HG03520 (cell line): ENCODE measurements at regions not wholly inside any gene's neighbourhood (a gene's known extent, or its start where the extent isn't known, plus 50 kb on each side); places are given as distances from the start of the nearest gene placed in this dataset.

Experiments used
- ATAC-seq: cut with Tn5 transposase; IDR thresholded peaks from one replicate; pipeline ENCODE4 v1.9.1; 2021; ENCODE audit warnings: mild to moderate bottlenecking, moderate library complexity; ENCODE audit not compliant: unreplicated experiment

DNA sequence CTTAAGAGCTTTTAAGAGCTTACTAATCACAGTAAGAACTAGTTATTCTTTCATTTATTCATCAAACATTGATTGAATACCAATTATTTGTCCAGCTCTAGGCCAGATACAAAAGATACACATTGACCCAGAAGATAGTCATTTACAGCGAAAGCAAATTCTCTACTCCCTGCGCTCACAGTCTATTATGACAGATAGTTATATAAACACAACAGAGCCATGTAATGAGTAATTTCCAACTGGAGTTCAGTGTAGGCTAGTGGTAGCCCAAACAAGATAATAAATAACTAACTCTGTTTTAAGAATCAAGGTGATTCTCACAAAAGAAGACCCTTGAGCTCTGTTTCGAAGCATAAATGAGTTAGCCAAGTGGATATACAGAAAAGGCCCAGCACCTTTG lies 397.8 kb upstream of the TLE4 start:
- no peak for ATAC-seq

DNA sequence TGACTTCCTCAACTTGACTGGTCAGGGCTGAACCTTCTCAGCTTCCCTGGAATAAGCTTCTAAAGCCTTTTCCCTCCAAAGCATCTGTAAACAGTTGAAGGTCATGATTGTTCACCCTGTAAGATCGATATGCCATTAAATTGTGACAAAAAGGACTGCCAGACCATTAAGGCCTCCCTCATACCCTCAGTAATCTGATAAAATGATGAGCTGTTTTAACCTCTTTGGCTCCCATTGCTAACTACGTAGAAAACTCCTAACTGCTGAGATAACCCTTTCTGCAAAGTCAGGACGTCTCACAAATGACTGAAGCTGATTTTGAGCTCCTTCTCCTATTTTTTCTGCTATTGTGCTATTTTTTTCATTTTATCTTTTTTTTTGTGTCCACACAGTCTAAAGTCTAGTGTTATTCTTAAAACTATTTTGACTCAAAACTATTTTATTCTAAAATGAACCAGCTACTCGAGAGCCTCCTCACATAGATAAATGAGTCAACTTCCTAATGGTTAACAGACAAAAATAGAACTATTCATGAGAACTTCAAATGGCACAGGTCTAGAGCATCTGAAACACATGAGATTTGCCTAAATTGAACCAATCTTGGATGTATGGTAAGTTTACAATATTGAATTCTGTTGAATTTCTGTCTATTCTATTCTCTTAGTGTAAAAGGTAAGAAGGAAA lies 395.6 kb upstream of the TLE4 start:
- no peak for ATAC-seq

DNA sequence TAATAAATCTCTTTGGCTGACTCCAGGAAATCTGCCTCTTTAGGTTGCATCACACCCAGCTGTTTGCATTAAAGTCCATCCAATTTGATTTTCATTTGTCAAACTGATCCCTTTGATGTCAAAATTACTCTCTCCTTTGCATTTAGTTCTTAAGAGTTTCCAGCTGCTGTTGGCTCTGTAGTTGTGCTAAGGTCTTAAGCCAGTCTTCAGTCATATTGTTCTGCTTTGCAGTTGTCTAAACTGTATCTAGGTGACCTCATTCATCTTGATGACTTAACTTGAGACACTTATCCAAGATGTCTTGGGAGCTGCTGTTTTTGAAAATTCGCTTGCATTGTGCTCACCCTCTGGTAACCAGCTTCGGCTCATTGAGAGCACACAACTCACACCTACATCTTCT lies 386.9 kb upstream of the TLE4 start:
- no peak for ATAC-seq

DNA sequence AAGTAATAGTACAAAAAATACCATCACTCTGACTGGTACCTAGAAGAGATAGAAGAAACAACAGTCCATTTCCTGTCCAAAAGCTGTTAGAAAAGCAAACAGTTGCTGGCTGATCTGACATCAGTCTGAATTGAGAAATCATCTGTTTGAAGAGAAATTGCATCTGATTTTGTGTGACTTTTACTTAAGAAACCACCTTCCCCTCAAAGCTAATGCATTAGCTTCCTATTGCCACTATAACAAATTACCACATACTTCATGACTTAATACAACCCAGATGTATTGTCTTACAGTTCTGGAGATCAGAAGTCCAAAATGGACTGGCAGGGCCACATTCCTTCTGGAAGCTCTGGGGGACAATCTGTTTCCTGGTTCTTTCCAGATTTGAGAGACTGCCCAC lies 385.9 kb upstream of the TLE4 start:
- ATAC-seq, result no peak

DNA sequence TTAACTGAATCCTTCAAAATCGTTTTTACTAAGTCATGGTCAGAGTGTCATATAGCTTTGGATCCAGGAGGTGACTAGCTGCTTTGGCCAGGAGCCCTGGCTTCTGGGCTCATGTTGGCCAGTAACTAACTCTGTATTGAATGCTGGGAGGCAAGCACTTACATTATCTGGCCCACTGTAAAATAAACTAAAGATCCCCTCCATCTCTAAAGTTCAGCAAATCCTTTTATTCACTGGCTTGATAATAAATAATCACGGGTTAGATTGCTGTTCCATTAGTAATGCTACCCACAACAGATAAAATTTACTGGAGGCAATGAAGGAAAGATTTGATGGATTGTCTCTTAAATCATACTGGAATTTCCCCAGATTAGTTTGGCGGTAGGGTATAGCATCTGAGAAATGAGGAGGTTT lies 382.2 kb upstream of the TLE4 start:
- ATAC-seq, result no peak

DNA sequence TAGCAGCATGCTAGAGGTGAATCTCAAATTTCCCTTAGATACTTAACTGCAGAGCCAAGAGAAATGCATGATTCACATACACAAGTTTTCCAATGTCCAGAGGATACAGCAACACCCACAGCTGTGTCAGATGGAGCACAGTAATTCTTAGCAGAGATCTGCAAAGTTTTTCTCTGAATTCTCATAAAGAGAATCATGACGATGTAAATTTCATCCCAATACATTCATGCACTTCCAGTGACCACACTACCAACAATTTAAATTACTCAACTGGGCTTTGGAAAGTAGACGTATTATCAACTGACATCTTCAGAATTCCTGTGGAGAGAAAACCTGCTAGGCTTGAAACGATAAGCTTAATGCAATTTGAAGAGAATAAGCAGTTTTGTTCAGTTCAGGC lies 378.8 kb upstream of the TLE4 start:
- ATAC-seq, result no peak

DNA sequence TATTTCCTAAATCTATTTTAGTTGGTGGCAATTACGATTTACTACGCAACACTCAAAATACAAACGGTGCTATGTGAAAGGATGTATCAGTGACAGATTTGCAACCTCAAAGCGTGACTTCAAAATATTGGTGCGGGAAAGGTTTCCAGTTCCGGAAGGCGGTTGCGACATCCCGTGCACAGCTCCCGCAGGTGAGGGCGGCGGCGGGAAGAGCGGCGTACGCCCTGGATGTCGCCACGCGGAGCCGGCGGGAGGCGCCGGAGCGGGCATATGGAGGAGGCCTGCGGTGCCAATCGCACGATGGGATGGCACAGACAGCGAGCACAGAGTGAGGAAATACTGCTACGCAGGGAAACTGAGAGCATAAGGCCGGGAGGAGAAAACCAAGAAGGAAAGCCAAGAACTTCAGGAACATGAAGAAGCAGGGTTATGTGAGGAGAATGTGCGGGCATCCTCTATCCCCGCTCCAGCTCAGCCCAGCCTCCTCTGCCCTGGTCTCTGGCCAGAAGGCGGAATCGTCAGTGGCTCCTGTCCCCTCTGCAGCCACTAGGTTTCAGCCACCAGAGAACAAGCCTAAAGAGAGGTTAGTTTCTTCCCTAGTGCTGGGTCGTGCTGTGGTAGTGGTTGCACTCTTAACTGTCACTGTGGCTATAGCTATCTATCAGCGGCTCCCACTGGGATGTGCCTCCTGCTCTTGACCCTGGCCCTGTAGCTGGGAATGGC lies 378.1 kb upstream of the TLE4 start:
- no peak for ATAC-seq

DNA sequence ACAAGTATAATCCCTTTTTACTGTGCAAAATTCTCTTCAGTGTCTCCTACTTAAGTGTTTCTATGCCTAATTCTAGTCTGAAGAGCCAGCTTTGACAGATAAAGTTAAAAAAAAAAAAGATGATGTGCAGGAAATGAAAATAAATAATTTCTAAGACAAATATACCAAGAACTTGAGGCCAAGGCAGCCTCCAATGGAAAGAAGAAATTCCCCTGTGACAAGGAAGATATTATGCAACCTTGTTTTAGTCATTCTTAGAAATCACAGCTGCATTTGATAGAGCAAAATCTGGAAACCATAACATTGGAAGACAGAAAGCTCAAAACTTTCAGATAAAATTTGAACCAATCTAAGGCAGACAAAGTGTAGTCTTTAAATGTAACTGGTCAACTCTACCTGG lies 375.9 kb upstream of the TLE4 start:
- ATAC-seq, result no peak

DNA sequence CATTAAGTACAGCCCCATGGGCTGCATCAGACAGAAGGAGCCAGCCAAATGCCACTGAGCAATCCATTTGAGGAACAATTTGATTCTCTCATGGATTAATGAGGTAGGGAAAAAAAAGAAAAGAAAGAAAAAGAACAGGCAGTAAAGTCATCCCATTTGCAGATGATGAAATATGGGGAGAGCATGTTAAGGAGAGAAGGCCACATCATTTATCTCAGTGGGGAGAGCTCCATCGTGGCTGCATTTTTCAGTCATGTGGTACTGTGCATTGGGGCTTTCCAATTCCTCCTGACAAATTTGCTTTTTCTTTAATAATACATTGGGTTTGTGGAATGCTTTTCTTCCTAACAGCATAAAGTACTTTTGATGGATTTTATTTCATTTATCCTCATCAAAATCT lies 375.2 kb upstream of the TLE4 start:
- ATAC-seq, result no peak

DNA sequence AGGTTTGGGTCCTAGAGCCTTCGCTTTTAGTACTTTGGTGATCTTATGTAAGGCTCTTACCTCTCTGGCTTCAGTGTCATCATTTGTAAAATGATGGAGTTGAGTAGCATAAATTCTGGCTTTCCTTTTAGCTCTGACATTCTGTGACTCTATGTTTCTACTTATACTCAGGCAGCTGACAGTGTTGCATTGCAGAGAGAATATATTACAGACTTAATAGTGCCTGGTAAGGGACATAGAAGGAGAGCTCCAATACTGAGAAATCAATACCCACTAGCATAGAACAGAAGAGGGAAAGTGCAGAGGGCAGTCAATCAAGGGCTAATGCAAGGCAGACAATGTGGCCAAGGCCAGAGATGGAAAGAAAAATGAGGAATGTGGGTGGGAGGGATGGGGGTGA lies 371.4 kb upstream of the TLE4 start:
- no peak for ATAC-seq

DNA sequence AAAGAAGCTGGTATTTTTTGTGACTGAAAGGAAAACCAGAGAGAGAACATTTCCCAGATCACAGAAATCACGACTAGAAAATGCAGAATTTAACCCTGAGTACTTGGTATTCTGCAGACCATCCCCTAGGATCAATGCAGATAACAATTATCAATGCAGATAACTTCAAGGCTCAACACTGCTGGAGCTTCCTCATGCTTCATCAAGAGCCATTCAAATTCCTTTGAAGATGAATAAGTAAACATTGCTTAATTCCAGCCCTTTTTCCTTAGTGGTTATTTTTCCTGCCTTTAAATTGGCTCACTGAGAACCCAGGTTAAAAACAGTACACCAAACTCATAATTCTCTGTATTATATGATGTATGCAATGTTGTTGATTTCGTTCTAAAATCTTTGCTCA lies 370.1 kb upstream of the TLE4 start:
- no peak for ATAC-seq

DNA sequence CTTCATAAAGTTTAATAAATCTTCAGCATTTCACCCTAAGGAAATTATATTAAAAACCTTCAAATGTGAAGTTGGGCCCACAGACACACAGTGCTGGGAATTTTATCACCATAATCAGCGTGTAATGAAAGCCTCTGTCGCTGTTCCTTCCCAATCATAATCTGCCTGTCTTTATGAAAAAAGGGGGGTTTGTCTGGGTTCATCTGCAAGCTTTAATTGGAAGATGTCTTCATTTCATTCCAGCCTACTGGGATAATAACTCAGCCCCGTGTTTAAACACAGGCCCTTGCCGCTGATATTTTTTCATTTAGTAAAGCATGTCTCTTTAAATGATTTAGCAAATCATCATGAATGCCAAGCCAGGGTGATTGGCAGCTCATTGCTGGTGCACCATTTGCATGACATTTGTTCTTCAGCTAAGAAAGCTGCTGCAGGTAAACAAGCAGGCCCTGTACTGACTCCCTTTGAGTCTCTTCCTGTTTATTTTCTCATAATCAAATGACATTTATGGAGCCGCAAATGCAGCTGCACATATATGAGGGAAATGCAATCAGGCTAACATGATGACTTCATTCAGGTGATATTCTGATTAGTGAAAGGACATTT lies 362.9 kb upstream of the TLE4 start:
- ATAC-seq, result no peak

DNA sequence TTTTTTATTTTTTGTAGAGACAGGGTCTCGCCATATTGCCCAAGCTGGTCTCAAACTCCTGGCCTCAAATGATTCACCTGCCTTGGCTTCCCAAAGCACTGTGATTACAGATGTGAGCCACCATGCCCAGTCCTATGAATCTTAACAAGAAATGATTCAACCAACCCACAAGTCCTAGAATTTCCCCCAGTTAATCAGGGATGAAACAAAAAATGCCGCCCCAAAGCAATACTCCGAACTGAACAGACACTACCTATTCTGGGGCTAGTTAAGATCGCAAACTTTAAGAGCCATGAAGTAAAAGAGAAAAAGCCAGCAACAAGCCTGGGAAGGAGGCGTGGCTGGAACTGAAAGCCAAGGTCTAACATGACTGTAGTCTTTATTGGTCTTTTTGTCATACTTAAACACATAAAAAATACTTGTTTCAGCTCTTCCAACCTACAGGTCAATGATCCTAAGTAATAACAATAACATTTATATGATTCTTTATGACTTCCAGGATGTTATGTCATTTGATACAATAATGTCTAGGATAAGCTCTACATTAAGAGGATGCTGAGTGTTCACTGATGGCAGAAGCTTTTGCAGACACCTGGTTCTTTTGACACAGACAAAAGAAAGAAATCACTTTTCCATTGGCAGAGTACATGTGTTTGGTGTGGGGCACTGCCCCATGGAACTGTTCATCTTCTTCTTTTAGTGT lies 361.1 kb upstream of the TLE4 start:
- ATAC-seq, result no peak

DNA sequence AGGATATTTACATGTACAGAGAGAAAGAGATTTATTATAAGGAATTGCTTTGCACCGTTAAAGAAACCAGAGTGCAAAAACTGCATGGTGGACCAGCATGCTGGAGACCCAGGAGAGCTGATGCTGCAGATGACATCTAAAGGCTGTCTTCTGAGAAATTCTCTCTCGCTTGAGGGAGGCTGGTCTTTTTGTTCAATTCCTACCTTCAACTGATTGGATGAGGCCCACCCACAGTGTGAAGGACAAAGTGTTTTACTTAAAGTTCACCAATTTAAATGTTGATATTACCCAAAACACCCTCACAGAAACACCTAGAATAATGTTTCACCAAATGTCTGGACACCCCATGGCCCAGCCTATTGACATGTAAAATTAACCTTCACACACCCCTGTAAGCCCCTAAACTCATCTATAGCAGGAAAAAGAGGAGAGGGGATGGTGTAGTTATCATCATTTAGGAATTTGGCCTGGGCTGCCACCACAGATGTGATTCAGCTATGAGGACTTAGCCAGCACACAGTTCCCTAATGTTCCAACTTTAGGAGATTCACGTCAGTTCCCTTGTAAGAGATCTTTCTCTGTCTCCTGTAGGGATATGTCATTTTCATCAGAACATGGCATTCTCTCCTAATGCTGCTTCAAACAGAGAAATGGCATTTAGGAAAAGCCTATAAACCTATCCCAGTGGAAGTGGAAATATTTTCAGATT lies 358.2 kb upstream of the TLE4 start:
- no peak for ATAC-seq

DNA sequence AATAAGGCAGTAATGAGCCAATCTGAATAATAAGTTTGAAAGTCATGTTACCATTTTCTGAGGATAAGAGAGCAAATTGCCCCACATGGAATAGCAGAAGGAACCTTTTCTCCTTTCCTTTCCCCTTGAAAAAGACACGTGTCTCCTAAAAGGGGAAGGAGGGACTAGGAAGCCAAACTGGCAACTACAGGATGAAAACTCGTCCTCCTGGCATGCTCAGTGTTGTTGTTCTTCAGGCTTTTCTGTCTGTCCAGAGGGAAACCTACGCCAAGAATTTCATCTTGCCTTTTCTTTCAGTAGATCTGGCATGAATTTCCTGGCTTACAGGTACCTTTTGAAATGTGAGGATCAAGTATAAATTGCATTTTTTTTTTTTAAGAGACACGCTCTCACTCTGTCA lies 355.9 kb upstream of the TLE4 start:
- no peak for ATAC-seq

DNA sequence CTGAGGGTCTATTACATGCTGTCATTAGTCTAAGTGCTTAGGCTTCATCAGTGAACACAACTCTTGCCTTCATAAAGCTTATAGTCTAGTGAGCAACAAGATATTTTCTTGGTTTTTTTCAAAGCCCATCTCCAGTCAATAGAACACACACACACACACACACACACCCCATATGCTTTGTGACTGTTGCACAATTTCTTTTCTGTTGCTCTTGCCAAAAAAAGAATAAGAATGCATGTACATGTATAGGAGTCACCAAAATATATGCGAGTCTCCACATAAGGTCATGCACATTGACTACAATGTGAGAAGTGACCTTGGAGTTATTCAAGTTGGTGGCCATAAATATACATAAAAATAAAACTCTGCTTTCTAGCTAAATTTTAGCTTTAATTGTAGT lies 351.5 kb upstream of the TLE4 start:
- ATAC-seq, result no peak

DNA sequence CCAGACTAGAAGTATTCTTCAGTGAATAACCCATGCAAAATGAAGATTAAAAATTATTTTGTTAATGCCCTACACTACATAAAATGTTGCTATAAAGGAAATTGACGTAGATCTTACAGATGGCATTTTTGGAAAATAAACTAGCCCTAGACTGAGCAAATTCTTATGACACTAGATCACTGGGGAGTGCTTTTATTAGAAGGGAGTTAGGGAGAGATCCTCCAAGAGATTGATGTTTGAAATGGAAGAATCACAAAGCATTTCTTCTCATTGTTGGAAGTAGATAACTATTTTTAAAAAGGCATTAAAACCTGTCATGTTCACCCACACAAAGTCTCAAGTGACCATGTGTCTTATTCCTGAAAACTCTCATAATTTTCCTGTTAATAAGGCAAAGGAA lies 351.1 kb upstream of the TLE4 start:
- ATAC-seq, result no peak

DNA sequence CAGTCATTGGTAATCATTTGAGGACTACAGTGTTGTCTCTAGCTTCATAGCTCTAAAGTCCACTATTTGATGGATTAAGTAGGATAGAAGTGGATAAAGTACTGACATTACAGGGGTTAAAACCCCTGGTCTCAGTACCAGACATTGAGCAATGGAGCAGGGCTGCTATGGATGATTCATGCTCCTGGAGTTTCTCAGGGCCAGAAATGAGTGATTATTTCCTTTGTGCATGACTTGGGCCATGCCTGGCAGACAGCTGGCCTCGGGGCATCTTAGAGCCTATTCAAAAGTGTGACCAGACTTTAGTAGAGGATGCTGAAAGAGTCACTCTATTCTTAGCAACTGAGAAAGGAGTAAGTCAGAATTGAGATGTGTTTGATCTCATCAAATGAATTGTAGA lies 350.7 kb upstream of the TLE4 start:
- ATAC-seq, result no peak

DNA sequence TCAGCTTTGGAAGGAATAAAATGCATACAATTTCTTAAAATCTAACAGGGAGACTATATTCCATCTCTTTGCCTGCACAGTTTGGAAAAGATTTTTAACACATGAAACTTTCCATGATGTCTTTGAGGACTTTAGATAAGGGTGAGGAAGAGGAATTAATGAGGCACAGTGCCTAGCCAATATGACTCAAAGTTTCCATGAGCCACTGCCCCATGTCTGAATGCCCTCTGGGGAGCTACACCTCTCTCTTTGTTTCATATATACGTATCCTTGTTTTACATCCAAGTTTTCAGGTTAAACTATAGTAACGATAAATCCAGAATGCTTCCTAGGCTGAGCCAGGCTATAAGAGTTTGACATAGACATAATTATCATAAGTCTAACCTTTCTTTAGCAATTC lies 349.3 kb upstream of the TLE4 start:
- no peak for ATAC-seq

DNA sequence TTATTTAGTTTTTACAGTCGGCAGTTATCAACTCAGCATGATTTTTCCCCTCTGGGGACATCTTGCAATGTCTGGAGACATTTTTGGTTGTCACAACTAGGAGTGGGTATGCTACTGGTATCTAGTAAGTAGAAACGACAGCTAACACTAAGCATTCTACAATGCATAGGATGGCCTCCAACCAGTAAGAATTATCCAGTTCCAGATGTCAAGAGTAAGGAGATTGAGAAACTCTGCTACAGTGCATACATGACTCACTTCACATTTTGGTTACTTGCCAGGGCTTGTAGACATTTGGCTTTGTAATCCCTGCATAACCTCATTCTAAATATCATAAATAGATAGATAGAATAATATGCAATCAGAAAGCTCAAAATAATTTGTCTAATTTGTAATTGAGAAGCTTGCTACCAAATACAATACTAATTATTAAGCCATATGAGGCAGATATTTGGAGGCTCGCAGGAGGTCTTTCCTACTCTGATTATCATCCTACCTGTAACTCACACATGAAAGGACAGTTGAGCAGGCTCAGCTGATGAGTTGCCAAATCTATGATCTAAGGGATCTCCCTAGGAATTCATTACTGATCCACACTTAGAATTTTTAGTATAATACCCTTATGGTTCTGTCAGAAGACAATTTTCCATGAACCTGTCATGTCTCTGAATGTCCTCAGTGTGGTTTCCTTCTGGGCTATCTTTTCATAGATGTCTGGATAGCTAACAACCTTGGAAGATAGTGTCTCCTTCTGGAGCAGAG lies 346.9 kb upstream of the TLE4 start:
- no peak for ATAC-seq

DNA sequence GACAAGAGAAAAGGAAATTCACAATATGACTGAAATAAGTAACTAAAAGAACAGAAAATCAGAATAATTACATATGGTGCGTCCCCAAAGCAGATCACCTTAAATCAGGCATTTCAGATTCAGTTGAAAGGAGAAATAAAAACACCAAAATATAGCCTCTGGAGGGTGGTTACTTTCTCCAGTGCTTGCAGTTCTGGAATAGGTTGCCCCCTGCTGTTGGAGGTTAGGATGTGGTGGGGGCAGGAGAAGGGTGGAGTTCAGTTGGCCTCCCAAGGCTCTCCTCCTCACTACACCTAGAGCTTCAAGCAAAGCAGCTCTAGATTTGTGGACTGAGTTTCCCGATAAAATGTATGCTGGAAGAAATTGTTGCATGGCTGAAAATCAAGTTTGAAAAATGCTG lies 338.2 kb upstream of the TLE4 start:
- ATAC-seq, result no peak
